Right hindlimb (tissue), 1 donor: ENCODE measurements at regions not wholly inside any gene's neighbourhood (a gene's known extent, or its start where the extent isn't known, plus 50 kb on each side); places are given as distances from the start of the nearest gene placed in this dataset.

Experiments used
- DNase-seq: peaks from one replicate; pipeline ENCODE4 v3.0.0-alpha.2; 2018

GRCh38 chr9:81848472-81848871 lies 79.8 kb upstream of the SPATA31D4 start:
- no peak for DNase-seq

GRCh38 chr9:81849631-81850259 lies 78.5 kb upstream of the SPATA31D4 start:
- DNase-seq: no peak

GRCh38 chr9:81850724-81851123 lies 77.5 kb upstream of the SPATA31D4 start:
- no peak for DNase-seq

GRCh38 chr9:81851340-81851739 lies 76.9 kb upstream of the SPATA31D4 start:
- DNase-seq: no peak

- no peak for DNase-seq
These were observed 75.4 kb upstream of the SPATA31D4 start for GRCh38 chr9:81852820-81853219.

- DNase-seq: no peak
These were observed 72.7 kb upstream of the SPATA31D4 start for GRCh38 chr9:81855538-81855937.

GRCh38 chr9:81858657-81859430 lies 69.4 kb upstream of the SPATA31D4 start:
- DNase-seq: no peak

GRCh38 chr9:81860581-81860980 lies 67.6 kb upstream of the SPATA31D4 start:
- DNase-seq: no peak

- no peak for DNase-seq
These were observed 66.6 kb upstream of the SPATA31D4 start for GRCh38 chr9:81861644-81862043.

- DNase-seq: no peak
These were observed 60.1 kb upstream of the SPATA31D4 start for GRCh38 chr9:81868145-81868544.

- no peak for DNase-seq
These were observed 56.5 kb upstream of the SPATA31D4 start for GRCh38 chr9:81871695-81872094.

- DNase-seq: no peak
These were observed 54.0 kb upstream of the SPATA31D4 start for GRCh38 chr9:81874250-81874649.

- peak; percentile 55 for DNase-seq
These were observed 53.3 kb upstream of the SPATA31D4 start for GRCh38 chr9:81874931-81875330.

- no peak for DNase-seq
These were observed 51.2 kb upstream of the SPATA31D4 start for GRCh38 chr9:81877047-81877446.
